ENCODE measurements at regions not wholly inside any gene's neighbourhood (a gene's known extent, or its start where the extent isn't known, plus 50 kb on each side); places are given as distances from the start of the nearest gene placed in this dataset.
"Not testable (repeated sequence)": the region's sequence is repeated elsewhere in the genome, so short reads cannot be mapped to it uniquely, and the experiment has no call there.

DNA sequence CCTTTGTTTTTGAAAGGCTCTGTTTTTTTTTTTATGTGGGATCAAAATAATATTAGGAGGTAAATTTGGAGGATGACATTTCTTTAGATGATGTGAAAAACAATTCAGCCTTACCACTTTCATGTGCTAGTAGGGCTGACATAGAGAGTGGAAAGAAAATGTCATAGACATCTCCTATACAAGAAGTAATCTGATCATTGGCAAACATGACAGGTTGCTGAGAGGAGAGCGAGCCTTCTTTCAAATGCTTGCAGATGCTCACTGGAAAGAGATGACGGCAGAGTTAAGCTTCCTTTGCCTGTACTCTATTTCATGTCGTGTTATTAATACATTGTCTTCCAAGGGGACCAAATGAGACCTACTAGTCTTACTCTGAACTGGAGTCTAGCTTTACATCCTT, 160.1 kb upstream of the DAP start:
- no peak for DNase-seq (ENCODE audit: low read depth)

DNA sequence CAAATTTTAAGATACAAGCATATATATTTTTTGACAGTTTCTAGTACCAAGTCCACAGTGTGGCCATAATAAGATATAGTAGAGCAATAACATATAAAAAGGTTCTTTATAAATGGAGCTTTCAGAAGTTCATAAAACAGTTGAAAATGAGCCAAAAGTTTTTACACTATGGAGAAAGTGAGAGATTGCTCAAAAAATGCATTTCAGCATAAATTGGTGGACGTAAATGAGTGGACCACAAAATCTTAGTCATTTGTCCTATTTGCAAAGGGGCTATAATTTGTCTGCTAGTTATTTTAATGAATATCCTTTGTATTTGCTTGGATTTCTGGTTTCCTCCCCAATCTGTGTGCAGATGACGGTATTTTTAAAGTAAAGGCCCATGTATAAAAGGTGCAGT, 159.4 kb upstream of the DAP start:
- DNase-seq (ENCODE audit: low read depth): no peak

DNA sequence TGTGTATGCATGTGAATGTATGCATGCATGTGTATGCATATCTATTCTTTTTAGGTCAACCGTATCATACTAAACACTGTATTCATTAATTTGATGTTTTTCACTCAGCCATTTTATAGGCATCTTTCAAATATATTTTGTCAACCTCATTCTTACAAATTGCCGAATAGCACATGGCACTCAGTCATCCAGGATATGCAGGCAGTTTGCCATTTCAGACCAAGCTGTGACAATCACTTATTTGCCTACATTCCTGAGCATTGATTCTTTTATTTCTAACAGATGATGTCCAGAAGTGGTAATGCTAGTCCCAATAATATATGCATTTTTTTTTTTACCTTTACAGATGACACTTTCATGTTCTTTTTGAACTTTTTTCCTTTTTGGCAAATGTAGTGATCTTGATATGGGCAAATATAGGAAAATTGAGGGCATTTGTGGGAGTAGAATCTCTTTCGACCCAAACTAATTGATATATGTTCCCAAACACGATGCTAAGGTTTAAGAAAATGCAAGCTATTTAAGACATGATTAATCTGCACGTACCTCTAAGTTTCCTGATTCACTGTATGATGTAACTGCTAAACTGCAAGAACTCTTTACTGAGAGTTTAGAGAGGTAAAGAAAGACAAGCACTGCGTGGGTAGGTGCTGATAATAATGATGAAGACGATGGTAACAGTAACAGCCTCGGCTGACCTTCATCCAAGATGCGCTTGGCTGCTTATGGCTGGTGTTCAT, 153.9 kb upstream of the DAP start:
- DNase-seq (ENCODE audit: low read depth): peak; percentile 67

DNA sequence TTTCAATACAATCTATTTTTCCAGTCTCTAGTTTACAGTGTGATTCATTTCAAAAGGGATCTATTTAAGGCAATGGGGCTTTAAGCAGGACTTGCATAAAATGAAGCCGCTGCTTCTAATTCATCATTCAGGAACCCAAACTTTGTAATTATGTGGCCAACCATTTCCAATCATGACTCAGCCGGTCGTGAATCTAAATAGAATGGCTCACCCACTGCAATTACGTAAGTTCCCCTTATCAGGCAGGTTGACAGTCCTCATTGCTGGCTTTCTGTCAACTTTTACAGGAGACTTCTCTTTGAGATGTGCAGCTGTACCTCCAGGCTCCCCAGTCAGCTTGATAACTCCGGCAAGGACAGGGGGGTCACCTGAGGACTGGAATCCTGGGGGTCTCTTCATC, 152.8 kb upstream of the DAP start:
- peak; percentile 97 for DNase-seq (ENCODE audit: low read depth)

DNA sequence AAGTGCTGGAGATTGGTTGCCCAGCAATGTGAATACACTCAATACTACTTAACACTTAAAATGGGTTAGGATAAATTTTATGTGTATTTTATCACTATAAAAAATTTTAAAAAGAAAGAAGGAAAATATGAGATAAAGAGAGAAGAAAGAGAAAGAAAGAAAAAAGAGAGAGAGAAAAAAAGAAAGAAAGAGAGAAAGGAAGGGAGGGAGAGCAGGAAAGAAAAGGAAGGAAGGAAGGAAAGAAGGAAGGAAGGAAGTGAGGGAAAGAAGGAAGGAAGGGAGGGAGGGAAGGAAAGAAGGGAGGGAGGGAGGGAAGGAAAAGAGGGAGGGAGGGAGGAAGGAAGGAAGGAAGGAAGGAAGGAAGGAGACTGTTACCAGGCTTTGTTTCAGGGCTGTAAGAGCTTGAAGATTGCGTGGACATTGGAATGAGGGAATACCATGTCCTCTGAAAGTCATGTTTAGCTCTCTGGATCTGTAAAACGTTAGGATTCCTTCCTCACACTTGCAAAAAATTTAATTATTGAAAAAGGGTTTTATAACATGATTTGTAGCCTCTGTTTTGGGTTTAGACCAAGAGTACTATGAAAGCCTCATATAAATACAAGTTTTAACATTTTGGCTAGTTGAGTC, 152.3 kb upstream of the DAP start:
- DNase-seq (ENCODE audit: low read depth): no peak

DNA sequence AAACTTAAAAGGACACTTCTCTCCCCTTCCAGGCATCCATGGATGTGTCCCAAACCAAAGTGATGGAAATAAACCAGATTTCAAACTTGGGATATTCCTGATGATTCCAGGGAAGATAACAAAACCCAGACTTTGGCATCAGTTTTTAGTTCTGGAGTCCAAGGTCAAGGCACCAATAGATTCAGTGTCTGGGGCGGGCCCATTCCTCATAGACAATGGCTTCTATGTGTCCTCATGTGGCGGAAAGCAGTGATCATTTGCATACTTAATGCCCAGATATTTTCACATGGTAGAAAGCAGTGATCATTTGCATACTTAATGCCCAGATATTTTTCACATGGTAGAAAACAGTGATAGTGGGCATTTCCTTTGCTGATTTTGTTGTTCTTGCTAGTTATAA, 151.4 kb upstream of the DAP start:
- DNase-seq (ENCODE audit: low read depth): no peak

DNA sequence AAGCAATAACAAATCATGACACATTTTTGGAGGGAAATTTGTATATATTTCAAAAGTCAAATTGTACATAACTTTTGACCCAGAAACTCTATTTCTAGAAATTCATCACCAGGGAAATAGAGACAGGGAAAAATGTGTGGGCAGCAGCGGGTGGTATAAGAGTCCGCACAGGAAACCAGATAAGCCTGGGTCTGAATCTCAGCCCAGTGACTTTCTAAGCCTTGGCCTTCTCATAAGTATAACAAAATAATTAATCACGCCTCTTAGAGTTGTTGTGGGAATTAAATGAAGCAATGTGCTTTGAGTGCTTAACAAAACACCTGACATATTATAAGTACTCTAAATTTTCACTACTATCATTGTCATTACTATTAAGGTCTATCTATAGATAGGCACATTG, 149.2 kb upstream of the DAP start:
- DNase-seq (ENCODE audit: low read depth): no peak

DNA sequence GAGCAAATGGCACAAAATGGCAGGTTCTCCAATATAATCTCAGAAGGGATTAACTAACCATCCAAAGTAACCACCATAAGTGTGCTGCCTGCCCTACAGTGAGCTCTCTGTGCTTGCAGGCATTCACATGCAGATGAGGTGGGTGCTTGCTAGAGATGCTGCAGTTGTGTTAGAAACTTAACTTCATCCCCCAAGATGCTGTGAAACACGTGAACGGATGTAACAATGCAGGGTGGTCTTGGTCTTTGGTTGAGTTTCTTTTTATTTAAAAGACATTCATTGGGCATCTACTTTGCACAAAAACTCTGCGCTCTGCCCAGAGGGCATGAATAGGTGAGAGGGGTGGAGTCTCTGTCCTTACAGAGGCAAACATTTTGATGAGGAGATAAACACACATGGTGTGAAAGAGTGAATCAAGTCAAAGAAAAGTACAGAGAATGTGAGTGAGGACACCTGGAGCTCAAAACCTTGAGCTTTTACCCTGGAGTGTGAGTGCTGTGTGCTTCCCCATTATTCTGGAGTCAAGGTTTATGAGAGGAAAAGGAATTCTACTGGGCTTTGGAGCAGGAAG, 143.9 kb upstream of the DAP start:
- DNase-seq (ENCODE audit: low read depth): no peak

DNA sequence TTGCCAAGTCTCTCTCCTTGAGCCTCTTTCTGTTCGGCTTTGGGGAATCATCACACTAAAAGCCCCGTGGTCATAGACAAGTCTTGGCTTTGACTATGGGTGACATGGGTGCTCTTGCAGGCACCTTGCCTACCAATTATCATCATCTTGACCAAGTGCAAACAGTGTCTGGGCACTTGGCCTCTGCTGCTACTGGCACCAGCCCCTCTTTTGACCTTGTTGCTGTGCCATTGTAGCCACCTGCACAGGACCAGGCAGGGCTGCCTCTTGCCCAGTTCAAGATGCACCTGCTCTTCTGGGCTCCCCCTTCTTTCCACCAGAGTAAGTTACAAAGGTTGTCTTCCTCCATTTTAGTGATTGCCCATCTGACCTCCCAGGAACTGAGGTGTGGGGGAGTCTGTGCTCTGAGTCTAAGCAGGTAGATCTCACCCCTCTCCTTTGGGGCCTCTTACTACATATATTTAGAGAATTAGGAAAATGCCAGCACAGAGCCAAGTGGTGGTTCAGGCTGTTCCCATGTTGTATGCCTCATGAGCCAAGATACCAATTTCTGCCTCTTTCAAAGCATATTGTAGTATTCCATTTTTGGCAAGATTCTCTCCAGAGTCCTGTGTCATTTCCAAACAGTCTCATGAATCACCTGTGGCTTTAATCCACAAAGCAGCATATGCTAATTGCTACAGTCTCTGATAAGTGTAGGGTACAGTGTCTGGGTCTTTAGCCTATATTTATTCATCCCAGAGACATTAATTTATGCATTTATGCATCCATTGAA, 142.9 kb upstream of the DAP start:
- no peak for DNase-seq (ENCODE audit: low read depth)

DNA sequence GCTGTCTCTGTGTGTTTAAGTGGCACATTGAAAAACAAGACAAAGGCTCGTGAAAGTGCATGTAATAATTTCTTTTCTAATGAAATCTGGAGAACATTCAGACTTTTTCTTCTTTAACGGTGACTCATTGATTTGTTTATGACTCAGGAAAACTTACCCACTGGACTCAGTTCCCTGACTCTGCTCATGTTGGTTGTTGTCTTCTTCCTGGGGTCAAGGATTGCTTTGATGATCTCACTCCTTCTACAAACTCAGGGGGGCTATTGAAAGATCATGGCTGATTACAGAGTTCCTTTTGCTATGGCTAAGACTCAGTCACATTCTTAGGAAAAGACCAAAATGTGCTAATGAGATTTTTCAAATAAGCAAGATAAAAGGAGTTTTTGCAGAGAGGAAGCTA, 141.1 kb upstream of the DAP start:
- peak; percentile 73 for DNase-seq (ENCODE audit: low read depth)

DNA sequence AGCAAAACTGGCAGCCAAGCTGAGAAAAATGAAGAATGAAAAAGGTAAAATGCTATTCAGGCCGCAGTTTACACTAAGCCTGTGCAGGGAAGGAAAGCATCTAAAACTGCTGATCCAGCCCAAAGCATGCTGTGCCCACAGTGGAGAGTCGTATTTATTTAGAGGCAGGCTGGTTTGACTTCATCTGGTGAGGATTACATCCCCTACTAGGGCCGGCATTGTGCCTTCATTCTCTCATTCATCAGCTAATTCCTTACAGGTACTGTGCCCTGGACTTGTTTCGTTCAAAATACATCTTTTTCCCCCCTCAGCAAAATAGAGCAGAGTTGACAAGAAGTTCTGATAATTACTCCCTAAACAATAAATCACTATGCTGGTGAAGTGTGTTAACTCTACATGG, 137.5 kb upstream of the DAP start:
- DNase-seq (ENCODE audit: low read depth): no peak

DNA sequence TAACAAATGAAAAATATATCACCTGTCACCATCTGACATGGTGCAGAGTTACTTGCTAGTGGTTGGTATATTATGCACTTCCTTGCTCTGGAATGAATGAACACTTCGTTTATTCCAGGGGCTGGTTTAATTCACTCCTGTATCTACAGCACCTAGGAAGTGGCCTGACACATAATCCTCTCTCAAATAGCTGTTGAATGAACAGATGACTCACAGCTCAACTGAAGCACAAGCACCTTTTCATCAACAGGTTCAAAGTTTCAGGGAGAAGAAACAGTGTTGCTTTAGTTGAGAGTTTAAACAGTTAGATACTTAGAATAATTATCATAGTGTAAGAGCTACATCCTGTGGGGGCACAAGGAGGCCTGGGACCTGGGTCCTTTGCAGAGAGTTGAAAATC, 135.0 kb upstream of the DAP start:
- DNase-seq (ENCODE audit: low read depth): no peak

DNA sequence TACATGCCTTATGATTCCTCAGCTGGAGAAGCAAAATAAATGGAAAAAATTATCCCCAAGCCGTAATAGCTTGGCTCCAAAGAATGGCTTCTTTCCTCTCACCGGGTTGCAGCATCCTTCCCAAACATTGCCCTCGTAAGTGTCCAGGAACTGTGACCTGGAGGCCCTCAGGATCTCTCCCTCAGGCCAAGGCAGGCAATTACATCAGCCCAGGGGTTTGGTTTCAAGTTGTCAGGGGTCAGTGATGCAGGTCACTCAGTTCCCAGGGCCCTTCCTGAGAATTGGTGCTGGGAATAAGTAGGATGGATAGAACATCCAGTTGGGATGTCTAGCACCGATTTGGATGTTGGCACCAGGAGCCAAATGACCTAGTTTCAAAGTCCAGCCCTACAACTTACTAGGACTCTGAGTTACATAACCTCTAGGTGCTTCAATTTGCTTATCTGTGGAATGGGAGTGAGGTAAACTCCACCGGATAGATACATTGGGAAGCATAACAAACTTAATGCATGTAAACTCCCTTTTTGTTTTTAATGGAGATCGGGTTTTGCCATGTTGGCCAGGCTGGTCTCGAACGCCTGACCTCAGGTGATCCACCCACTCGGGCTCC, 133.5 kb upstream of the DAP start:
- peak; percentile 21 for DNase-seq (ENCODE audit: low read depth)

DNA sequence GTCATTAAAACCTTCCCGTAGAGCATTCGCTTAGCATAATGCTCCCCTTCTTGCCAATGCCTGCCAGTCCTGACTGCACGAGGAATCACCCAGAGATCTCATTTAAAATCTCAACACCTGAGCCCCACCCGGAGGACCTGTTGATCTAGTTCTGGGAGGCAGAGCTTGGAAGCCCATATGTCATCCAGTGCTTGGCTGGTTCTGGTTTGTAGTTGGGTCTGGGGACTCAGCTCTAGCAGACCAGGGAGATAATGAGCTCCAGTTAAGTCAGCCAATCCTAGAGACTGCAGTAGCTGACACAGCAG, 131.8 kb upstream of the DAP start:
- DNase-seq (ENCODE audit: low read depth): no peak

DNA sequence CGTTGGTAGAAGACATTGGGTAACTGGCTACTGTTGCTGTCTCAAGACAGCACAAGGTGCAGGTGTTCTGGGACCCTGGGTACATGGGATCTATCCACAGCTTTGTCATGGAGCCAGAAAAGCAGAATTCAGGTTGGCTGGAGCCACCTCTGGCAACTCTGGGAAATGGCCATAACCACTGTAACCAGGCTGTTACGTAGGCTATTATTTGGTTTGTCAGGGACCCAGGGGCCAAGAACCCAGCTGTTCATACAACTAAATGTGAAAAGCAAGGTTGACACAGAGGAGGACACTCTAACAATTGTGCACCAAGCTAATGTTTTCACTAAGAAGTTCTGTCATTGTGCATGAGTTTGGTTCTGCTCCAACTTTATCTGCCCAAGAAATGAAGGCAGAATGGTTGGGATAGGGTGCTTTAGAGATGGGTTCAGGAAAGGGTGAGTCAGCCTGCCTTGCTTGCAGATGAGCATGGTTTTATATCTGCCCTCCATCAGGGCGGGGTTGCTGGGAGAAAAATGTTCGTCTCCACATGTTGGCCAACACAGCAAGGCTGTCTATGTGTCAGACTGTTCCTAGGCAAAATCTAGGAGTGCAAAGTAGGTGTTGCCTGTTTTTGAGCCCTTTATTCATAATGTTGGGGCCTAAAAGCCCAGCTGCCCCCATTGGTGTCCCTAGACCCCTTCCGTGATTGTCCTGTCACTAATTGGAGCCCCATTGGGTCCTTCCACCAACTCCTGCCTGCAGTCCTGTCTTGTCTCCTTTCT, 131.3 kb upstream of the DAP start:
- peak; percentile 71 for DNase-seq (ENCODE audit: low read depth)

DNA sequence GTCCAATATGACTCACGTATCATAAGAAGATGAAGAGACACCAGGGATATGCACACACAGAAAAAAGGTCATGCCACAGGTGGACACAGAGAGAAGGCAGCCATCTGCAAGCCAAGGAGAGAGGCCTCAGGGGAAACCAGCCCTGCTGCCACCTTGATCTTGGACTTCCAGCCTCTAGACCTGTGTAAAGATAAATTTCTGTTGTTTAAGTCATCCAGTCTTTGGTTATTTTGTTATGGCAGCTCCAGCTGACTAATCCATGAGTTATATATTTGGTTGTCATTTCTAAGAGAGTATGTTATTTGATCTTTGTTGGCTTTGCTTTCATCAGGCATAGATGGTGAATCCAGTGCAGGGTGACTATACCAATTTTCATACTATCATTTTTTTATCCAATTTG, 130.2 kb upstream of the DAP start:
- no peak for DNase-seq (ENCODE audit: low read depth)

DNA sequence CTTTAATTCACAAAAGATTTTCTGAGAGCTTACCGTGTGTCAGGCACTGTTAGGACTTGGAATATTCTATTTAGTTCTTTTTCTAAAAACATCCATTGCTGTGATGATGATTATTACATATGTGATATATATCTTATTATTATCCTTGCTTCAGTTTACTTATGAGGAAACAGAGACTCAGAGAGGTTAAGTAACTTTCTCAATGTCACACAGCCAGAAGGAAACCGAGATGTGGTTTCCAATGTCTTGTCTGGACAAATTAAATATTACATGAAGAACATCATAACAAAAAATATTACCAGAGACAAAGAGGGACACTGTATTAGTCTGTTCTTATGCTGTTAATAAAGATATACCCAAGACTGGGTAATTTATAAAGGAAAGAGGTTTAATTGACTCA, 125.5 kb upstream of the DAP start:
- DNase-seq (ENCODE audit: low read depth): no peak

DNA sequence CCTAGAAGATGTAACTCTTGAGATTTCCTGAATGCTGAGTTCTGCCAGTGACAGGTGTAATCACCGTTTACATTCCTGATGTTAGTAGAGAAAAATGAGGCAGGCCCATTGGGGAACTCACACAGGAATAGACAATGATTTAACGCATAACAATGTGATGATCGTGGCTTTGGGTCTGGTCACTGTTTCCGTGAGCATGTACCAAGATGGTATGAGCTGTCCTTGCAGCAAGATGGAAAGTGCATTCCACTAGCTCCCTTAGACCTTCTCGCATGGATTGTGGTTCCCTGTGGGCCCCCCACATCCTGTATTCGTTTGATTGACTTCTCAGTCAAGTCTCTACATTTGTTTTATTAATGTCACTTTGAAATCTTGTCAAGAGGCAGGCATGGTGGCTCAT, 124.0 kb upstream of the DAP start:
- DNase-seq (ENCODE audit: low read depth): peak; percentile 67

DNA sequence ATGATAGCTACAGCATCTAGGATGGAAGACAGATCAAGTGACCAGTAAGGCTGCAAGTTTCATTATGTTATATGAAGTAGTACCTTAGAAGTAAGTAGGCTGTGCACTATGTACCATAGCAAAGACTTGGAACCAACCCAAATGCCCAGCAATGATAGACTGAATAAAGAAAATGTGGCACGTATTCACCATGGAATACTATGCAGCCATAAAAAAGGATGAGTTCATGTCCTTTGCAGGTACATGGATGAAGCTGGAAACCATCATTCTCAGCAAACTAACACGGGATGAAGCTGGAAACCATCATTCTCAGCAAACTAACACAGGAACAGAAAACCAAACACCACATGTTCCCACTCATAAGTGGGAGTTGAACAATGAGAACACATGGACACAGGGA, 122.9 kb upstream of the DAP start:
- DNase-seq (ENCODE audit: low read depth): not testable (repeated sequence)

DNA sequence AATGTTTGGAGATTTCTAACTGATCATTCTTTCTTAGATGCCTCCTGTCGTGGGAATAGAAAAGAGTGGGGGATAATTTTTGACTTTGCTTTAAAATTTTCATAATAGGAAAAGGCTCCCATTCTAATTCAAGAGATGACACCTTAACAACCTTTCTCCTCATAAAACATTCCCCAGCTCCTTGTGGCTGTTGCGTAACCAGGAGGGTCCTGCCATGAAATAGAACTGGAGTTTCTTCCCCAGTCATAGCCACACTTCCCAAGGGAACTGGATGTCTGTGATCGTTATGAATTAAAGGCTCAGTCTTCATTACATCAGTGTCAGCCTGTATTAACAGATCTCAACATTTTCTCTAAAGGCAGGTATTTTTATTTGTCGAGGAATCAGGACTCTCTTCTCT, 119.9 kb upstream of the DAP start:
- DNase-seq (ENCODE audit: low read depth): no peak

DNA sequence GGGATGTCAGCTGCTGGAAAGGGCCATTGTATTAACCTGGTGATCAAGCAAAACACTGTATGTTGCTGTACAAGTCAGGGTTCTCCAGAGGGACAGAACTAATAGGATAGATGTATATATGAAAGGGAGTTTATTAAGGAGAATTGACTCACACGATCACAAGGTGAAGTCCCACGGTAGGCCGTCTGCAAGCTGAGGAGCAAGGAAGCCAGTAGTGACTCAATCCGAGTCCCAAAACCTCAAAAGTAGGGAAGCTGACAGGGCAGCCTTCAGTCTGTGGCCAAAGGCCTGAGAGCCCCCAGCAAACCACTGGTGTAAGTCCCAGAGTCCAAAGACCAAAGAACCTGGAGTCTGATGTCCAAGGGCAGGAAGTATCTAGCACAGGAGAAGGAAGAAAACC, 116.0 kb upstream of the DAP start:
- DNase-seq (ENCODE audit: low read depth): not testable (repeated sequence)
